Hepatocyte (in vitro differentiated cells): ENCODE measurements at regions not wholly inside any gene's neighbourhood (a gene's known extent, or its start where the extent isn't known, plus 50 kb on each side); places are given as distances from the start of the nearest gene placed in this dataset.

Source experiments
- DNase-seq: peaks from one replicate; pipeline ENCODE4 v3.0.0-alpha.2; 2016; ENCODE audit warnings: low spot score
- H2AFZ ChIP-seq: fragments of 200-600 bp; sonication (generic); 2 replicates; pipeline ENCODE4 v1.6.0; 2016; ENCODE audit warnings: antibody characterized with exemption, mild to moderate bottlenecking
- H3K27ac ChIP-seq: fragments of 200-600 bp; sonication (generic); 2 replicates; pipeline ENCODE4 v1.5.1; 2016; ENCODE audit warnings: mild to moderate bottlenecking
- H3K27me3 ChIP-seq: fragments of 200-600 bp; sonication (generic); 2 replicates; pipeline ENCODE4 v1.6.1; 2016
- H3K36me3 ChIP-seq: fragments of 200-600 bp; sonication (generic); replicated peaks from 2 replicates; pipeline ENCODE4 v1.5.1; 2016; ENCODE audit warnings: low read depth; ENCODE audit not compliant: insufficient read depth
- H3K4me1 ChIP-seq: fragments of 200-600 bp; sonication (generic); 2 replicates; pipeline ENCODE4 v1.5.1; 2016; ENCODE audit warnings: mild to moderate bottlenecking, moderate library complexity; ENCODE audit not compliant: insufficient read depth
- H3K4me2 ChIP-seq: fragments of 200-600 bp; sonication (generic); 2 replicates; pipeline ENCODE4 v1.6.0; 2016
- H3K4me3 ChIP-seq: fragments of 200-600 bp; sonication (generic); 2 replicates; pipeline ENCODE4 v1.5.1; 2016; ENCODE audit warnings: mild to moderate bottlenecking
- H3K79me2 ChIP-seq: fragments of 200-600 bp; sonication (generic); 2 replicates; pipeline ENCODE4 v1.6.0; 2017; ENCODE audit warnings: mild to moderate bottlenecking
- H3K9me2 ChIP-seq: fragments of 200-600 bp; sonication (generic); replicated peaks from 2 replicates; pipeline ENCODE4 v1.6.0; 2017; ENCODE audit warnings: mild to moderate bottlenecking; ENCODE audit not compliant: insufficient read depth
- H3K9me3 ChIP-seq: fragments of 200-600 bp; sonication (generic); 2 replicates; pipeline ENCODE4 v1.5.1; 2016; ENCODE audit warnings: low read depth, mild to moderate bottlenecking
- H4K20me1 ChIP-seq: fragments of 200-600 bp; sonication (generic); 2 replicates; pipeline ENCODE4 v1.6.0; 2016; ENCODE audit warnings: mild to moderate bottlenecking; ENCODE audit not compliant: insufficient read depth, poor library complexity, severe bottlenecking
- CTCF ChIP-seq: fragments of 200-600 bp; sonication (generic); IDR thresholded peaks from 2 replicates; pipeline ENCODE4 v1.5.1; 2016; ENCODE audit warnings: antibody characterized with exemption, mild to moderate bottlenecking; ENCODE audit not compliant: poor library complexity
- EZH2 ChIP-seq: fragments of 200-600 bp; sonication (generic); IDR thresholded peaks from 2 replicates; pipeline ENCODE4 v1.6.1; 2016; ENCODE audit warnings: antibody characterized with exemption, mild to moderate bottlenecking, borderline replicate concordance
- EZH2phosphoT487 ChIP-seq: fragments of 200-600 bp; sonication (generic); IDR thresholded peaks from one replicate; pipeline ENCODE4 v1.6.1; 2018; ENCODE audit warnings: antibody characterized with exemption, mild to moderate bottlenecking, low read depth, moderate library complexity; ENCODE audit not compliant: unreplicated experiment, severe bottlenecking
- WGBS: methylation state at CpG from one replicate; pipeline ENCODE4 v1.1.6; 2016; ENCODE audit warnings: low lambda C conversion rate; ENCODE audit errors: missing lambda C conversion rate; 5-methylcytosine and 5-hydroxymethylcytosine counted together

GRCh38 chr6:156601152-156602065 lies 175.8 kb upstream of the ARID1B start:
- Histone ChIP-seq H3K36me3 (no peaks in the 10 kb centered on the region), H3K27me3 (no peaks in the 10 kb centered on the region), H3K9me2 (no peaks in the 10 kb centered on the region), H3K4me1 (peaks cover 15% of the 10 kb centered on the region), H2AFZ (no peak overlapping the region), H3K4me2 (no peak overlapping the region), H3K9me3 (no peaks in the 10 kb centered on the region), H4K20me1 (no peaks in the 10 kb centered on the region), H3K27ac (peak overlapping the region; percentile 69), H3K79me2 (no peaks in the 10 kb centered on the region), H3K4me3 (no peak overlapping the region)
- no peak for DNase-seq
- 90% methylated on average over 17 of the region's 17 CpGs for WGBS
- TF ChIP-seq EZH2phosphoT487 (no peak), EZH2 (no peak), CTCF (no peak)

GRCh38 chr6:156600678-156601077 lies 176.5 kb upstream of the ARID1B start:
- no peak for TF ChIP-seq CTCF
- no peak for TF ChIP-seq EZH2phosphoT487
- TF ChIP-seq EZH2, result no peak
- H2AFZ ChIP-seq, result peak overlapping the region; percentile 0
- no peaks in the 10 kb centered on the region for H4K20me1 ChIP-seq
- 90% methylated on average over 9 of the region's 9 CpGs for WGBS
- H3K4me3 ChIP-seq, result no peak overlapping the region
- DNase-seq, result no peak
- H3K27ac ChIP-seq, result peak overlapping the region; percentile 69
- H3K9me3 ChIP-seq, result no peaks in the 10 kb centered on the region
- H3K79me2 ChIP-seq, result no peaks in the 10 kb centered on the region
- H3K36me3 ChIP-seq, result no peaks in the 10 kb centered on the region
- no peaks in the 10 kb centered on the region for H3K9me2 ChIP-seq
- H3K27me3 ChIP-seq, result no peaks in the 10 kb centered on the region
- H3K4me2 ChIP-seq, result no peak overlapping the region
- H3K4me1 ChIP-seq, result peaks cover 15% of the 10 kb centered on the region

GRCh38 chr6:156599978-156600590 lies 177.1 kb upstream of the ARID1B start:
- peak overlapping the region; percentile 69 for H3K27ac ChIP-seq
- TF ChIP-seq EZH2phosphoT487 (no peak), CTCF (no peak)
- DNase-seq, result peak; percentile 27

More at GRCh38 chr6:156599978-156600590, 177.1 kb upstream of the ARID1B start:
- Histone ChIP-seq H3K79me2 (no peaks in the 10 kb centered on the region), H3K4me1 (peaks cover 15% of the 10 kb centered on the region), H2AFZ (peak overlapping the region; percentile 0), H4K20me1 (no peaks in the 10 kb centered on the region), H3K9me3 (no peaks in the 10 kb centered on the region), H3K9me2 (no peaks in the 10 kb centered on the region), H3K27me3 (no peaks in the 10 kb centered on the region), H3K4me2 (no peak overlapping the region), H3K36me3 (no peaks in the 10 kb centered on the region), H3K4me3 (no peak overlapping the region)
- 68% methylated on average over 5 of the region's 5 CpGs for WGBS
